ENCODE measurements at regions not wholly inside any gene's neighbourhood (a gene's known extent, or its start where the extent isn't known, plus 50 kb on each side); places are given as distances from the start of the nearest gene placed in this dataset.

- TF ChIP-seq CTCF (IDR thresholded peaks at IDR 0.05) (no peak), POLR2A (IDR thresholded peaks at IDR 0.05) (no peak)
These were observed 66.3 kb upstream of the DCBLD2 start for GRCh38 chr3:98967758-98968157.
